ENCODE measurements at regions not wholly inside any gene's neighbourhood (a gene's known extent, or its start where the extent isn't known, plus 50 kb on each side); places are given as distances from the start of the nearest gene placed in this dataset.
"Not testable (repeated sequence)": the region's sequence is repeated elsewhere in the genome, so short reads cannot be mapped to it uniquely, and the experiment has no call there.

- DNase-seq, result not testable (repeated sequence)
Observed at GRCh38 chr9:94191706-94192105, 67.4 kb upstream of the ZNF169 start.

DNA sequence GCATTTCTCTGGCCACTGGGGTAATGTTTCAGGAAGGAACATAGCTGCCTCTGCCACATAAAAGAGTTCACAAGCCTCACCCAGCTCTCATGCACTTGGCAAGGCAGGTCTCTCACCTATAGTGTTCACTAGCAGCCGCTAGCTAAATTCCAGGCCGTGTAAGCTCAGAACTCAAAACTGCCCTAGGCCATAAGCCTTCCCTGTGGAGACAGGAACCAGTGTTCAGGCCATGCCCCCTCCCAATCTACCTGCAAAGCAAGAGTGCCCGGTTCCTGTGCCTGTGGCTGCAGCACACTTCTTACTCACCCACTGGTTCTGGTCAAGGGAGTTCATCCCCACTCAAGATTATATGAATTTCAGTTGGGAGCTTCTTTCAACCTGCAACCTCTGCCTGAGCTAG lies 60.7 kb upstream of the ZNF169 start:
- no peak for DNase-seq

DNA sequence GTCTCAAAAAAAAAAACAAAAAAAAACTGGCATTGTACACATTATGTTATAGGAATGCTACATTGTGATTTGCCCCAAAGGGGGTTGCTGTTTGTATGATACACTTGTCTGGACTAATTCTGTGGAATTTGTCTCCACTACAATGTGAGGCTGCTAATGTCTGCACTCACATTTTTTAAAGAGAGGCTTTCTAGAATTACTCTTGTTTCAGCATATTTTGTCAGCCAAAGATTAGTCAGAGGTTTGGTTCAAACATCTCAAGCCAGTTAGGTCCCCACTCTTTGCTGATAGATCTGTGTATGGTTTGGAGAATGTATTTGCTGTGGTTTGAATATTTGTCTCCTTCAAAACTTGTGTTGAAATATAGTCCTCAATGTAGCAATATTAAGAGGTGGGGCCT lies 59.3 kb upstream of the ZNF169 start:
- no peak for DNase-seq

DNA sequence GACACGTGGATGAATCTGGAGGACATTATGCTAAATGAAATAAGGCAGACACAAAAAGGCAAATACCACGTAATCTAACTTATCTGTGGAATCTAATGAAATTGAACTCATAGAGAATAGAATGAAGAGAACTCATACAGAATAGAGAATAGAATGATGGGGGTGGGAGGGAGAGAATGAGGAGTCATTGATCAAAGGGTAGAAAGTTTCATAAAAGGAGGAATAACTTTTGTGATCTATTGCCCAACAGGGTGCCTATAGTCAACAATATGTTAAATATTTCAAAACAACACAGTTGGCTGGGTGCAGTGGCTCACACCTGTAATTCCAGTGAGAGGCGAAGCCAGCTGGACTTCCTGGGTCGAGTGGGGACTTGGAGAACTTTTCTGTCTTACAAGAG lies 54.9 kb upstream of the ZNF169 start:
- DNase-seq, result no peak

DNA sequence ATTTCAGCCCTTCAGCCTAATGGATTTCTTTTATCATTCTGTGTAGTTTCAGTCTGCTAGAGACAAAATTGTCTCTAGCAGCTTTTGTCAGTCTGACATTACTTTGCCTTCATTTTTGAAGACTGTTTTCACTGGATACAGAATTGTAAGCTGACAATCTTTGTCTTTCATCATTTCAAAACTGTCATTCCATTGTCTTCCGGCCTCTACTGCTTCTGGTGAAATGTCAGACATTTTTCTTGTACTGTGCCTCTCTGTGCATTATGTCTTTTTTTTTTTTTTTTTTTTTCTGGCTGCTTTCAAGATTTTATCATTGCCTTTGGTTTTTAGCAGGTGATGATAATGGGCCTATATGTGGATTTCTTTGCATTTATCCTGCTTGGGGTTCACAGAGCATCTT lies 51.3 kb upstream of the ZNF169 start:
- no peak for DNase-seq
